GM12878 (cell line): ENCODE measurements at regions not wholly inside any gene's neighbourhood (a gene's known extent, or its start where the extent isn't known, plus 50 kb on each side); places are given as distances from the start of the nearest gene placed in this dataset.
A peak's percentile ranks its signal among the peaks of the same experiment; 100 is the strongest.

Experiments used
- ATAC-seq: fragments of 200-7000 bp; cut with Tn5 transposase; 3 replicates; pipeline ENCODE4 v1.9.1; 2020; ENCODE audit warnings: mild to moderate bottlenecking, moderate library complexity
- BruUV-seq: library from RNA; stranded (reverse); fragments of 400-500 nt; replicated peaks from 2 replicates; lab custom pipeline; 2021; lab: Mats Ljungman, UMichigan
- CTCF ChIA-PET: fragments of 300-600 bp; sonication (Branson Sonifier 250); formaldehyde crosslinking; extraction: SDS; loops from one replicate; lab custom pipeline; 2021; ENCODE audit warnings: inconsistent platforms; lab: Yijun Ruan, JAX
- POLR2A ChIA-PET: fragments of 350-600 bp; formaldehyde crosslinking; extraction: SDS; loops from one replicate; lab custom pipeline; 2021; ENCODE audit warnings: inconsistent platforms; lab: Charles Lee
- RAD21 ChIA-PET: fragments of 300-600 bp; sonication (Branson Sonifier 250); formaldehyde crosslinking; loops from one replicate; lab custom pipeline; 2023; ENCODE audit warnings: antibody characterized with exemption; ENCODE audit not compliant: unreplicated experiment; lab: Charles Lee
- SMC1A ChIA-PET: fragments of 300-600 bp; sonication (Branson Sonifier 250); formaldehyde crosslinking; loops from one replicate; lab custom pipeline; 2023; ENCODE audit not compliant: unreplicated experiment, uncharacterized antibody; lab: Charles Lee
- DNase-seq: peaks from one replicate; pipeline ENCODE4 v3.0.0-alpha.2; 2011; ENCODE audit warnings: low read depth, low spot score
- FAIRE-seq: peaks from 3 replicates; lab custom pipeline; 2011; peaks lifted over from hg19 to GRCh38; lab: Jason Lieb, UNC
- H2AFZ ChIP-seq: 2 replicates; pipeline ENCODE4 v1.6.0; 2011; ENCODE audit warnings: low read depth, low read length, control low read depth; ENCODE audit not compliant: control insufficient read depth
- H3K27ac ChIP-seq: 2 replicates; pipeline ENCODE4 v1.5.1; 2011; ENCODE audit warnings: control low read depth; ENCODE audit not compliant: control insufficient read depth, insufficient read depth
- H3K27me3 ChIP-seq, 2 experiments: replicated peaks in 1 of 2; 2 replicates each; pipeline versions ENCODE4 v1.6.0 to v1.6.1; 2011; ENCODE audit warnings: low read length in 1 of 2; ENCODE audit not compliant: control insufficient read depth in 2 of 2, insufficient read depth in 2 of 2
- H3K36me3 ChIP-seq, 2 experiments: 2 replicates each; pipeline ENCODE4 v1.5.1; 2011; ENCODE audit warnings: low read length in 1 of 2; ENCODE audit not compliant: control insufficient read depth in 2 of 2, insufficient read depth in 2 of 2
- H3K4me1 ChIP-seq: 2 replicates; pipeline ENCODE4 v1.6.1; 2011; ENCODE audit warnings: mild to moderate bottlenecking, low read length, moderate library complexity, mixed read lengths; ENCODE audit not compliant: control insufficient read depth, insufficient read depth
- H3K4me2 ChIP-seq: 2 replicates; pipeline ENCODE4 v1.6.0; 2011; ENCODE audit warnings: control low read depth; ENCODE audit not compliant: control insufficient read depth, insufficient read depth
- H3K4me3 ChIP-seq: fragments of 200-600 bp; sonication (generic); 2 replicates; pipeline ENCODE4 v1.5.1; 2016
- H3K79me2 ChIP-seq: 2 replicates; pipeline ENCODE4 v1.6.0; 2011; ENCODE audit warnings: low read length; ENCODE audit not compliant: control insufficient read depth, insufficient read depth
- H3K9ac ChIP-seq: 2 replicates; pipeline ENCODE4 v1.8.0; 2011; ENCODE audit warnings: low read length, control low read depth, mixed read lengths; ENCODE audit not compliant: control insufficient read depth, insufficient read depth
- H3K9me3 ChIP-seq: replicated peaks from 3 replicates; pipeline ENCODE4 v1.5.1; 2011; ENCODE audit warnings: mild to moderate bottlenecking, low read length; ENCODE audit not compliant: control insufficient read depth, insufficient read depth
- H4K20me1 ChIP-seq: 2 replicates; pipeline ENCODE4 v1.6.0; 2011; ENCODE audit not compliant: control insufficient read depth, insufficient read depth
- CEBPB ChIP-seq, 2 experiments: fragments of 150-350 bp in 1 of 2; IDR thresholded peaks; 2 replicates each; pipeline ENCODE4 v1.6.1; 2012 to 2014; ENCODE audit warnings: low read depth in 2 of 2, low read length in 2 of 2, borderline replicate concordance in 1 of 2, inconsistent platforms in 1 of 2
- CHD2 ChIP-seq: IDR thresholded peaks from 2 replicates; pipeline ENCODE4 v1.6.1; 2011; ENCODE audit warnings: low read depth, low read length, improper control_type of control experiment, borderline replicate concordance
- CHD4 ChIP-seq: fragments of 200-600 bp; sonication (generic); IDR thresholded peaks from 2 replicates; pipeline ENCODE4 v1.6.1; 2016; ENCODE audit warnings: mild to moderate bottlenecking
- CREB1 ChIP-seq: IDR thresholded peaks from 2 replicates; pipeline ENCODE4 v1.6.1; 2012; ENCODE audit warnings: low read depth, mild to moderate bottlenecking, inconsistent platforms
- ESRRA ChIP-seq: IDR thresholded peaks from 2 replicates; pipeline ENCODE4 v1.6.1; 2012; ENCODE audit warnings: mild to moderate bottlenecking, low read length, improper control_type of control experiment
- PML ChIP-seq: IDR thresholded peaks from 2 replicates; pipeline ENCODE4 v1.6.1; 2012; ENCODE audit warnings: low read length, inconsistent platforms
- POU2F2 ChIP-seq: IDR thresholded peaks from 3 replicates; pipeline ENCODE4 v1.6.1; 2011; ENCODE audit warnings: low read depth, mild to moderate bottlenecking, low read length, borderline replicate concordance
- REST ChIP-seq: IDR thresholded peaks from 2 replicates; pipeline ENCODE4 v1.6.1; 2012; ENCODE audit warnings: mild to moderate bottlenecking, low read depth, low read length
- TCF3 ChIP-seq: IDR thresholded peaks from 2 replicates; pipeline ENCODE4 v1.6.1; 2012; ENCODE audit warnings: low read depth, mild to moderate bottlenecking, low read length, borderline replicate concordance; ENCODE audit not compliant: insufficient read depth
- YY1 ChIP-seq: IDR thresholded peaks from 2 replicates; pipeline ENCODE4 v1.6.1; 2011; ENCODE audit warnings: low read depth, mild to moderate bottlenecking, low read length
- ZZZ3 ChIP-seq: IDR thresholded peaks from 2 replicates; pipeline ENCODE4 v1.6.1; 2011; ENCODE audit warnings: low read depth; ENCODE audit not compliant: control insufficient read depth, insufficient read length
- WGBS: methylation state at CpG from one replicate; pipeline ENCODE4 v1.1.6; 2016; ENCODE audit warnings: low lambda C conversion rate; ENCODE audit not compliant: insufficient replicate concordance, insufficient coverage; ENCODE audit errors: missing lambda C conversion rate; 5-methylcytosine and 5-hydroxymethylcytosine counted together
- in situ Hi-C: fragments of 300-500 bp; cut with MboI; formaldehyde crosslinking; loops from 9 replicates; pipeline ENCODE4 v1.14.3; 2018; ENCODE audit warnings: mixed read lengths
- intact Hi-C: fragments of 100-400 bp; cut with micrococcal nuclease; formaldehyde crosslinking; loops from one replicate; pipeline ENCODE4 v1.14.2; 2022; ENCODE audit not compliant: unreplicated experiment

- H3K9ac ChIP-seq, result no peak overlapping the region
- H3K4me3 ChIP-seq, result no peak overlapping the region
- no peaks in the 10 kb centered on the region for H3K27me3 ChIP-seq
- H3K4me2 ChIP-seq, result no peak overlapping the region
- CTCF ChIA-PET, result no interaction called here
- H3K9me3 ChIP-seq, result no peaks in the 10 kb centered on the region
- no peaks in the 10 kb centered on the region for H4K20me1 ChIP-seq
- peak; percentile 76 for TF ChIP-seq REST
- TF ChIP-seq CHD4, result no peak
- 38% methylated on average over 21 of the region's 22 CpGs for WGBS
- no peak overlapping the region for H2AFZ ChIP-seq
- no peaks in the 10 kb centered on the region for H3K36me3 ChIP-seq
- H3K4me1 ChIP-seq, result no peaks in the 10 kb centered on the region
- intact Hi-C loops (no loop called here), in situ Hi-C loops (no loop called here)
- no peak for DNase-seq
- H3K27ac ChIP-seq, result no peak overlapping the region
- ATAC-seq, result no peak
- SMC1A ChIA-PET, result no interaction called here
- H3K79me2 ChIP-seq, result no peaks in the 10 kb centered on the region
- BruUV-seq, result no TSS peak
- RAD21 ChIA-PET, result no interaction called here
- no peak for FAIRE-seq
- POLR2A ChIA-PET, result no interaction called here
Observed at GRCh38 chr22:49712195-49712791, 115.4 kb downstream of the BRD1 start.

GRCh38 chr22:49710746-49711145, 116.9 kb downstream of the BRD1 start:
- intact Hi-C loops (no loop called here), in situ Hi-C loops (no loop called here)
- H3K9ac ChIP-seq, result no peak overlapping the region
- H3K79me2 ChIP-seq, result no peaks in the 10 kb centered on the region
- H3K4me1 ChIP-seq, result no peaks in the 10 kb centered on the region
- H4K20me1 ChIP-seq, result no peaks in the 10 kb centered on the region
- ChIA-PET RAD21 (no interaction called here), SMC1A (no interaction called here), POLR2A (no interaction called here), CTCF (no interaction called here)
- no peaks in the 10 kb centered on the region for H3K36me3 ChIP-seq
- H2AFZ ChIP-seq, result no peak overlapping the region
- H3K4me2 ChIP-seq, result no peak overlapping the region
- no peaks in the 10 kb centered on the region for H3K9me3 ChIP-seq
- H3K27me3 ChIP-seq, result no peaks in the 10 kb centered on the region
- BruUV-seq, result no TSS peak
- FAIRE-seq, result no peak
- ATAC-seq, result no peak
- no peak overlapping the region for H3K27ac ChIP-seq
- 61% methylated on average over 9 of the region's 9 CpGs for WGBS
- H3K4me3 ChIP-seq, result no peak overlapping the region
- no peak for DNase-seq
- TF ChIP-seq REST, result no peak
- no peak for TF ChIP-seq CREB1
- no peak for TF ChIP-seq CEBPB (IDR thresholded peaks at IDR 0.05; ENCODE audit: borderline replicate concordance in 1 of 2, low read depth in 2 of 2, low read length in 2 of 2)
- no peak for TF ChIP-seq YY1
- TF ChIP-seq ZZZ3, result no peak
- TF ChIP-seq CHD2, result no peak
- no peak for TF ChIP-seq ESRRA
- TF ChIP-seq POU2F2, result no peak
- TF ChIP-seq TCF3, result no peak
- no peak for TF ChIP-seq PML
